Astrocyte (in vitro differentiated cells and primary cell): ENCODE measurements at regions not wholly inside any gene's neighbourhood (a gene's known extent, or its start where the extent isn't known, plus 50 kb on each side); places are given as distances from the start of the nearest gene placed in this dataset.

Experiments
- DNase-seq: peaks from one replicate; pipeline ENCODE4 v3.0.0-alpha.2; 2010; ENCODE audit warnings: low read depth
- FAIRE-seq: peaks from 2 replicates; lab custom pipeline; 2011; peaks lifted over from hg19 to GRCh38; lab: Jason Lieb, UNC
- H2AFZ ChIP-seq: 2 replicates; pipeline ENCODE4 v1.6.0; 2012; ENCODE audit warnings: low read depth, low read length, inconsistent platforms
- H3K27ac ChIP-seq: 2 replicates; pipeline ENCODE4 v1.5.1; 2011; ENCODE audit warnings: low read depth, low read length, inconsistent platforms
- H3K27me3 ChIP-seq: 2 replicates; pipeline ENCODE4 v1.6.0; 2011; ENCODE audit warnings: low read length, inconsistent platforms; ENCODE audit not compliant: insufficient read depth
- H3K36me3 ChIP-seq: 2 replicates; pipeline ENCODE4 v1.5.1; 2011; ENCODE audit warnings: low read length, inconsistent platforms; ENCODE audit not compliant: insufficient read depth
- H3K4me1 ChIP-seq: 2 replicates; pipeline ENCODE4 v1.5.1; 2011; ENCODE audit warnings: low read length, inconsistent platforms; ENCODE audit not compliant: insufficient read depth
- H3K4me2 ChIP-seq: 2 replicates; pipeline ENCODE4 v1.6.0; 2012; ENCODE audit warnings: low read length, inconsistent platforms
- H3K4me3 ChIP-seq: 2 replicates; pipeline ENCODE4 v1.5.1; 2011; ENCODE audit warnings: low read depth, mild to moderate bottlenecking, low read length, inconsistent platforms; ENCODE audit not compliant: insufficient read depth
- H3K79me2 ChIP-seq: 2 replicates; pipeline ENCODE4 v1.6.0; 2012; ENCODE audit warnings: mild to moderate bottlenecking, low read length, inconsistent platforms; ENCODE audit not compliant: insufficient read depth
- H3K9ac ChIP-seq: 2 replicates; pipeline ENCODE4 v1.6.0; 2012; ENCODE audit warnings: mild to moderate bottlenecking, low read length, inconsistent platforms
- H3K9me3 ChIP-seq: 2 replicates; pipeline ENCODE4 v1.5.1; 2012; ENCODE audit warnings: low read depth, mild to moderate bottlenecking, low read length, inconsistent platforms; ENCODE audit not compliant: insufficient read depth
- H4K20me1 ChIP-seq: 2 replicates; pipeline ENCODE4 v1.6.0; 2012; ENCODE audit warnings: low read length, inconsistent platforms; ENCODE audit not compliant: insufficient read depth
- H3K27ac Mint-ChIP-seq: one replicate; pipeline ENCODE4 v1.8.0; 2021; ENCODE audit warnings: mild to moderate bottlenecking, mixed read lengths; ENCODE audit not compliant: unreplicated experiment
- H3K27me3 Mint-ChIP-seq: one replicate; pipeline ENCODE4 v1.8.0; 2021; ENCODE audit warnings: low read depth, mixed read lengths; ENCODE audit not compliant: unreplicated experiment
- H3K36me3 Mint-ChIP-seq: one replicate; pipeline ENCODE4 v1.8.0; 2021; ENCODE audit warnings: low read depth, mixed read lengths; ENCODE audit not compliant: unreplicated experiment
- H3K4me1 Mint-ChIP-seq: one replicate; pipeline ENCODE4 v1.8.0; 2021; ENCODE audit warnings: low read depth, mixed read lengths; ENCODE audit not compliant: unreplicated experiment
- H3K4me3 Mint-ChIP-seq: one replicate; pipeline ENCODE4 v1.8.0; 2021; ENCODE audit warnings: mild to moderate bottlenecking, moderate library complexity, mixed read lengths; ENCODE audit not compliant: unreplicated experiment
- H3K9me3 Mint-ChIP-seq: one replicate; pipeline ENCODE4 v1.8.0; 2021; ENCODE audit warnings: mild to moderate bottlenecking, mixed read lengths; ENCODE audit not compliant: unreplicated experiment
- EZH2 ChIP-seq: IDR thresholded peaks from 2 replicates; pipeline ENCODE4 v1.6.1; 2012; ENCODE audit warnings: mild to moderate bottlenecking, low read length, inconsistent platforms; ENCODE audit not compliant: insufficient read depth
- TF ChIP-seq, protein P1 (sequence below): IDR thresholded peaks from 2 replicates; pipeline ENCODE4 v1.5.1; 2011; ENCODE audit warnings: low read depth, mild to moderate bottlenecking, inconsistent platforms, low read length, moderate library complexity; ENCODE audit not compliant: insufficient read depth

- Histone ChIP-seq H3K4me3 (no peak overlapping the region), H2AFZ (no peak overlapping the region), H4K20me1 (no peaks in the 10 kb centered on the region), H3K9me3 (peaks cover 2% of the 10 kb centered on the region), H3K9ac (no peak overlapping the region), H3K79me2 (no peaks in the 10 kb centered on the region), H3K4me1 (no peaks in the 10 kb centered on the region), H3K27ac (no peak overlapping the region), H3K4me2 (no peak overlapping the region), H3K27me3 (no peaks in the 10 kb centered on the region), H3K36me3 (no peaks in the 10 kb centered on the region)
- DNase-seq (no peak), FAIRE-seq (no peak)
- no peak for TF ChIP-seq EZH2
- TF ChIP-seq, protein P1, sequence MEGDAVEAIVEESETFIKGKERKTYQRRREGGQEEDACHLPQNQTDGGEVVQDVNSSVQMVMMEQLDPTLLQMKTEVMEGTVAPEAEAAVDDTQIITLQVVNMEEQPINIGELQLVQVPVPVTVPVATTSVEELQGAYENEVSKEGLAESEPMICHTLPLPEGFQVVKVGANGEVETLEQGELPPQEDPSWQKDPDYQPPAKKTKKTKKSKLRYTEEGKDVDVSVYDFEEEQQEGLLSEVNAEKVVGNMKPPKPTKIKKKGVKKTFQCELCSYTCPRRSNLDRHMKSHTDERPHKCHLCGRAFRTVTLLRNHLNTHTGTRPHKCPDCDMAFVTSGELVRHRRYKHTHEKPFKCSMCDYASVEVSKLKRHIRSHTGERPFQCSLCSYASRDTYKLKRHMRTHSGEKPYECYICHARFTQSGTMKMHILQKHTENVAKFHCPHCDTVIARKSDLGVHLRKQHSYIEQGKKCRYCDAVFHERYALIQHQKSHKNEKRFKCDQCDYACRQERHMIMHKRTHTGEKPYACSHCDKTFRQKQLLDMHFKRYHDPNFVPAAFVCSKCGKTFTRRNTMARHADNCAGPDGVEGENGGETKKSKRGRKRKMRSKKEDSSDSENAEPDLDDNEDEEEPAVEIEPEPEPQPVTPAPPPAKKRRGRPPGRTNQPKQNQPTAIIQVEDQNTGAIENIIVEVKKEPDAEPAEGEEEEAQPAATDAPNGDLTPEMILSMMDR: no peak
- Mint-ChIP-seq H3K36me3 (no peaks in the 10 kb centered on the region), H3K4me3 (no peak overlapping the region), H3K4me1 (peaks cover 5% of the 10 kb centered on the region), H3K27ac (no peak overlapping the region), H3K9me3 (peaks cover 18% of the 10 kb centered on the region), H3K27me3 (peaks cover 35% of the 10 kb centered on the region)
These were observed 439.4 kb downstream of the ZNF536 start for GRCh38 chr19:30811397-30812098.

DNA sequence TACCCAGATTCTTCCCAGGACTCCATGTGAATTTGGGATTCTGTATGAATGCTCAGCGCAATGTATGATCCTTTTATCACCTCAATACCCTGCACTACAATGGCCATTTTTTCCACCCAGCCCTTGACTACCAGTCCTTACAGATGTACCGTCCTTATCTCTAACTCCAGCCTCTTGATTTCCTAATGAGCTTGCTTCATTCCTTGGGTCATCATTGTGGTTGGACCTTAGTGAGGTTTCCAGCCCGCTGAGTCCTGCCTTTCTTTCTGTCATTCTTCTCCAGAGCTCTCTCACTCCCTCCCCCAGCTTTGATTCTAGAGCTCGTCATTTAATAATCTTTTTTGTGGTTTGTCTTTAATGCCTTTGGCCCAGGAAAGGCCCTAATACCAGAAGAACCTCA is 438.5 kb downstream of the ZNF536 start:
- Histone ChIP-seq H2AFZ (no peak overlapping the region), H3K79me2 (no peaks in the 10 kb centered on the region), H3K9me3 (peaks cover 2% of the 10 kb centered on the region), H3K4me3 (no peak overlapping the region), H4K20me1 (no peaks in the 10 kb centered on the region), H3K27ac (no peak overlapping the region), H3K9ac (no peak overlapping the region), H3K36me3 (no peaks in the 10 kb centered on the region), H3K4me2 (no peak overlapping the region), H3K4me1 (no peaks in the 10 kb centered on the region), H3K27me3 (no peaks in the 10 kb centered on the region)
- H3K4me1 Mint-ChIP-seq: peaks cover 5% of the 10 kb centered on the region
- H3K27me3 Mint-ChIP-seq: peaks cover 34% of the 10 kb centered on the region
- no peak overlapping the region for H3K27ac Mint-ChIP-seq
- no peak overlapping the region for H3K4me3 Mint-ChIP-seq
- peaks cover 18% of the 10 kb centered on the region for H3K9me3 Mint-ChIP-seq
- TF ChIP-seq EZH2: no peak
- TF ChIP-seq, protein P1: no peak
- no peaks in the 10 kb centered on the region for H3K36me3 Mint-ChIP-seq
- DNase-seq (no peak), FAIRE-seq (no peak)

DNA sequence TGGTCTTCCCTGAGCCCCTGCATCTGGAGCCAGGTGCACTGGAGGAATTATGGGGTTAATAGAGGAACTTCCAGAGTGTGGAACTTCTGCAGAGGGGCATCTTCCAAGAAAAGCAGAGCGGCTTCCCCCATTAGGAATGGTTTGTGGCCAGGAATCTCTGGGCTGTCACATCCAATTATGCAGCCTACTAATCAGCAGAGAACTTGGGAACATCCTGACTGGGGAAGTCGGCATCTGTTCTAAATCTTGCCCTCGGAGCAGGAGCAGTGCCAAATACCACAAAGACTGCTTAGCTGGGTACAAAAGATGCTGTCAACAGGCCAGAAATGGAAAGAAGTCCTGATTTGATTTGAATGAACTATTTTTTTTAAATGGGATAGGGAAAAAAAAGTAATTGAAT is 435.1 kb downstream of the ZNF536 start:
- Mint-ChIP-seq H3K4me1 (peaks cover 5% of the 10 kb centered on the region), H3K4me3 (no peak overlapping the region), H3K36me3 (no peaks in the 10 kb centered on the region), H3K9me3 (peaks cover 16% of the 10 kb centered on the region), H3K27me3 (peaks cover 44% of the 10 kb centered on the region), H3K27ac (no peak overlapping the region)
- Histone ChIP-seq H3K36me3 (no peaks in the 10 kb centered on the region), H3K4me2 (no peak overlapping the region), H4K20me1 (no peaks in the 10 kb centered on the region), H3K79me2 (no peaks in the 10 kb centered on the region), H3K4me3 (no peak overlapping the region), H3K27ac (no peak overlapping the region), H3K27me3 (no peaks in the 10 kb centered on the region), H3K9me3 (peaks cover 2% of the 10 kb centered on the region), H3K9ac (no peak overlapping the region), H3K4me1 (no peaks in the 10 kb centered on the region), H2AFZ (no peak overlapping the region)
- DNase-seq: no peak
- TF ChIP-seq, protein P1: no peak
- TF ChIP-seq EZH2: no peak
- no peak for FAIRE-seq
